Nephron (organoid): ENCODE measurements at regions not wholly inside any gene's neighbourhood (a gene's known extent, or its start where the extent isn't known, plus 50 kb on each side); places are given as distances from the start of the nearest gene placed in this dataset.

ENCODE experiments used
- H3K27ac Mint-ChIP-seq, 3 experiments: 2 replicates each; pipeline ENCODE4 v1.8.0; 2020; ENCODE audit warnings: mixed read lengths in 3 of 3, mild to moderate bottlenecking in 2 of 3, moderate library complexity in 1 of 3
- H3K27me3 Mint-ChIP-seq: 2 replicates; pipeline ENCODE4 v1.8.0; 2021; ENCODE audit warnings: low read depth, mild to moderate bottlenecking, moderate library complexity, mixed read lengths
- H3K36me3 Mint-ChIP-seq: 2 replicates; pipeline ENCODE4 v1.8.0; 2020; ENCODE audit warnings: low read depth, mixed read lengths
- H3K4me1 Mint-ChIP-seq: 2 replicates; pipeline ENCODE4 v1.8.0; 2020; ENCODE audit warnings: mixed read lengths
- H3K4me3 Mint-ChIP-seq, 3 experiments: 2 replicates each; pipeline ENCODE4 v1.8.0; 2020; ENCODE audit warnings: mild to moderate bottlenecking in 3 of 3, mixed read lengths in 3 of 3, moderate library complexity in 2 of 3
- H3K9me3 Mint-ChIP-seq: 2 replicates; pipeline ENCODE4 v1.8.0; 2020; ENCODE audit warnings: mixed read lengths
- CTCF ChIP-seq, 3 experiments: fragments of 200-600 bp; sonication (generic); IDR thresholded peaks; one replicate each; pipeline ENCODE4 v1.5.0; 2021; ENCODE audit warnings: antibody characterized with exemption in 3 of 3; ENCODE audit not compliant: unreplicated experiment in 3 of 3

GRCh38 chr2:176854878-176855277 is 357.7 kb upstream of the HNRNPA3 start:
- peaks cover 5% of the 10 kb centered on the region for H3K4me1 Mint-ChIP-seq
- no peaks in the 10 kb centered on the region for H3K36me3 Mint-ChIP-seq
- H3K27ac Mint-ChIP-seq: no peak overlapping the region
- no peak for TF ChIP-seq CTCF (IDR thresholded peaks at IDR 0.05; ENCODE audit: unreplicated experiment in 3 of 3)
- no peaks in the 10 kb centered on the region for H3K9me3 Mint-ChIP-seq
- H3K4me3 Mint-ChIP-seq: no peak overlapping the region
- H3K27me3 Mint-ChIP-seq: no peaks in the 10 kb centered on the region

- TF ChIP-seq CTCF (IDR thresholded peaks at IDR 0.05; ENCODE audit: unreplicated experiment in 3 of 3): no peak
- Mint-ChIP-seq H3K36me3 (no peaks in the 10 kb centered on the region), H3K27ac (peak overlapping the region in 2 of 3 experiments; percentile 5 to 43), H3K27me3 (no peaks in the 10 kb centered on the region), H3K4me1 (no peaks in the 10 kb centered on the region), H3K4me3 (no peak overlapping the region), H3K9me3 (no peaks in the 10 kb centered on the region)
Measured at GRCh38 chr2:176856683-176857082, 355.9 kb upstream of the HNRNPA3 start.

- Mint-ChIP-seq H3K4me1 (no peaks in the 10 kb centered on the region), H3K27ac (no peak overlapping the region), H3K9me3 (peaks cover 11% of the 10 kb centered on the region), H3K4me3 (no peak overlapping the region), H3K36me3 (no peaks in the 10 kb centered on the region), H3K27me3 (no peaks in the 10 kb centered on the region)
- no peak for TF ChIP-seq CTCF (IDR thresholded peaks at IDR 0.05; ENCODE audit: unreplicated experiment in 3 of 3)
Measured at GRCh38 chr2:176865336-176865735, 347.3 kb upstream of the HNRNPA3 start.

GRCh38 chr2:176872406-176872805 is 340.2 kb upstream of the HNRNPA3 start:
- no peak for TF ChIP-seq CTCF (IDR thresholded peaks at IDR 0.05; ENCODE audit: unreplicated experiment in 3 of 3)
- Mint-ChIP-seq H3K9me3 (peaks cover 44% of the 10 kb centered on the region), H3K4me3 (no peak overlapping the region), H3K4me1 (no peaks in the 10 kb centered on the region), H3K27me3 (no peaks in the 10 kb centered on the region), H3K36me3 (peaks cover 5% of the 10 kb centered on the region), H3K27ac (no peak overlapping the region)

GRCh38 chr2:176873403-176873802 is 339.2 kb upstream of the HNRNPA3 start:
- H3K27me3 Mint-ChIP-seq: no peaks in the 10 kb centered on the region

More at GRCh38 chr2:176873403-176873802, 339.2 kb upstream of the HNRNPA3 start:
- no peak overlapping the region for H3K27ac Mint-ChIP-seq
- TF ChIP-seq CTCF (IDR thresholded peaks at IDR 0.05; ENCODE audit: unreplicated experiment in 3 of 3): peak in 2 of 3 experiments; percentile 19 to 32
- peaks cover 37% of the 10 kb centered on the region for H3K9me3 Mint-ChIP-seq
- H3K4me1 Mint-ChIP-seq: no peaks in the 10 kb centered on the region
- H3K4me3 Mint-ChIP-seq: no peak overlapping the region
- peaks cover 5% of the 10 kb centered on the region for H3K36me3 Mint-ChIP-seq
